Suprapubic skin (tissue), 3 donors: ENCODE measurements at regions not wholly inside any gene's neighbourhood (a gene's known extent, or its start where the extent isn't known, plus 50 kb on each side); places are given as distances from the start of the nearest gene placed in this dataset.

Source experiments
- POLR2AphosphoS5 ChIP-seq, 3 donors: sonication (generic); formaldehyde crosslinking; IDR thresholded peaks; one replicate each; pipeline ENCODE4 v1.6.1; 2017; ENCODE audit warnings: antibody characterized with exemption in 3 of 3
- TF ChIP-seq, protein P1 (sequence below), 2 donors: fragments of 200-600 bp in 1 of 2; fragments of 450-650 bp in 1 of 2; sonication (generic) in 1 of 2; IDR thresholded peaks; one replicate each; pipeline ENCODE4 v1.5.1; 2016 to 2019; ENCODE audit warnings: antibody characterized with exemption in 2 of 2, mild to moderate bottlenecking in 1 of 2, moderate library complexity in 1 of 2

DNA sequence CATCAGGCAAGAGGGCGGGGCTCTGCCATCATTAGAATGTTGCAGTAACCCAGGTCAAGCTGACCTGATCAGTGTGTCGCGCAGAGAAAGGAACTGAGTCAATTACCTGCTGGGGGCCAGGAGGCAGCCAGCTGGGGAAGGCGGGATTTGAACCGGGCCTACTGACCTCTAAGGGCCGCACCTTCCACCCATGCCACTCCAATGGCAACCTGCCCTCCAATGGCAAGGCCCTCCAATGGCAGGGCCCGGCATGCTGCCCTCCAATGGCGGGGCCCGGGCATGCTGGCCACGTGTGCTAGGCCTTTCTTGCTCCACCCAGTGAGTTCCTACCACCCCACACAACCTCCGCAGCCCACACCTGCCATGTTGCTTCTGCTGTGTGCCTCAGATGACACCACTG, 407.6 kb downstream of the CTTN start:
- TF ChIP-seq, protein P1, sequence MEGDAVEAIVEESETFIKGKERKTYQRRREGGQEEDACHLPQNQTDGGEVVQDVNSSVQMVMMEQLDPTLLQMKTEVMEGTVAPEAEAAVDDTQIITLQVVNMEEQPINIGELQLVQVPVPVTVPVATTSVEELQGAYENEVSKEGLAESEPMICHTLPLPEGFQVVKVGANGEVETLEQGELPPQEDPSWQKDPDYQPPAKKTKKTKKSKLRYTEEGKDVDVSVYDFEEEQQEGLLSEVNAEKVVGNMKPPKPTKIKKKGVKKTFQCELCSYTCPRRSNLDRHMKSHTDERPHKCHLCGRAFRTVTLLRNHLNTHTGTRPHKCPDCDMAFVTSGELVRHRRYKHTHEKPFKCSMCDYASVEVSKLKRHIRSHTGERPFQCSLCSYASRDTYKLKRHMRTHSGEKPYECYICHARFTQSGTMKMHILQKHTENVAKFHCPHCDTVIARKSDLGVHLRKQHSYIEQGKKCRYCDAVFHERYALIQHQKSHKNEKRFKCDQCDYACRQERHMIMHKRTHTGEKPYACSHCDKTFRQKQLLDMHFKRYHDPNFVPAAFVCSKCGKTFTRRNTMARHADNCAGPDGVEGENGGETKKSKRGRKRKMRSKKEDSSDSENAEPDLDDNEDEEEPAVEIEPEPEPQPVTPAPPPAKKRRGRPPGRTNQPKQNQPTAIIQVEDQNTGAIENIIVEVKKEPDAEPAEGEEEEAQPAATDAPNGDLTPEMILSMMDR (IDR thresholded peaks at IDR 0.05): no peak
- no peak for TF ChIP-seq POLR2AphosphoS5 (IDR thresholded peaks at IDR 0.05)
